Stomach (tissue), 8 donors: ENCODE measurements at regions not wholly inside any gene's neighbourhood (a gene's known extent, or its start where the extent isn't known, plus 50 kb on each side); places are given as distances from the start of the nearest gene placed in this dataset.

ENCODE experiments used
- DNase-seq, 2 donors: peaks; one replicate each; pipeline versions ENCODE4 v3.0.0 to v3.0.0-alpha.2; 2013 to 2019
- H3K27ac ChIP-seq, 5 donors: fragments of 200-600 bp in 4 of 5; sonication (generic) in 4 of 5; one replicate each; pipeline ENCODE4 v1.5.1; 2013 to 2019; ENCODE audit warnings: mild to moderate bottlenecking in 1 of 5, moderate library complexity in 1 of 5
- H3K27me3 ChIP-seq, 3 donors: fragments of 200-600 bp; sonication (generic); one replicate each; pipeline ENCODE4 v1.5.1; 2017 to 2019; ENCODE audit warnings: mixed run types in 1 of 3
- H3K36me3 ChIP-seq, 4 donors: fragments of 200-600 bp; sonication (generic); 1 replicate in 3 of 4; 2 replicates in 1 of 4; pipeline ENCODE4 v1.5.1; 2016 to 2019
- H3K4me1 ChIP-seq, 4 donors: fragments of 200-600 bp; sonication (generic); one replicate each; pipeline ENCODE4 v1.5.1; 2016 to 2019
- H3K4me3 ChIP-seq, 4 donors: fragments of 200-600 bp; sonication (generic) in 3 of 4; one replicate each; pipeline ENCODE4 v1.5.1; 2016 to 2019; ENCODE audit warnings: mild to moderate bottlenecking in 1 of 4
- H3K9me3 ChIP-seq, 4 donors: fragments of 200-600 bp; sonication (generic); one replicate each; pipeline ENCODE4 v1.5.1; 2016 to 2019
- EP300 ChIP-seq: sonication (generic); formaldehyde crosslinking; IDR thresholded peaks from one replicate; pipeline ENCODE4 v1.6.1; 2017; ENCODE audit warnings: antibody characterized with exemption
- POLR2A ChIP-seq, 4 donors: fragments of 450-650 bp; IDR thresholded peaks; one replicate each; pipeline ENCODE4 v1.6.1; 2016; ENCODE audit warnings: antibody characterized with exemption in 4 of 4, control low read depth in 2 of 4, mild to moderate bottlenecking in 1 of 4, moderate library complexity in 1 of 4
- POLR2AphosphoS5 ChIP-seq, 3 donors: sonication (generic); formaldehyde crosslinking; IDR thresholded peaks; one replicate each; pipeline ENCODE4 v1.6.1; 2016; ENCODE audit warnings: antibody characterized with exemption in 3 of 3
- WGBS, 5 donors: extraction: QIAGEN DNeasy Blood & Tissue Kit in 3 of 5; methylation state at CpG; one replicate each; pipeline versions ENCODE4 v1.1.5 to v1.1.7; 2013 to 2018; 5-methylcytosine and 5-hydroxymethylcytosine counted together
- intact Hi-C: fragments of 100-400 bp; cut with DNase I; formaldehyde crosslinking; loops from one replicate; pipeline ENCODE4 v1.15.1; 2023; ENCODE audit warnings: low total_unique reads
- TF ChIP-seq, protein P1 (sequence below), 7 experiments: fragments of 450-650 bp in 4 of 7; fragments of 200-600 bp in 3 of 7; sonication (generic) in 3 of 7; IDR thresholded peaks; one replicate each; pipeline ENCODE4 v1.5.1; 2016 to 2019; ENCODE audit warnings: antibody characterized with exemption in 7 of 7, control low read depth in 2 of 7, mild to moderate bottlenecking in 1 of 7
- donor health status: healthy with polysubstance abuse.
- donor health status: Bipolar disorder and iron deficiency.
- donor health status: healthy.

DNA sequence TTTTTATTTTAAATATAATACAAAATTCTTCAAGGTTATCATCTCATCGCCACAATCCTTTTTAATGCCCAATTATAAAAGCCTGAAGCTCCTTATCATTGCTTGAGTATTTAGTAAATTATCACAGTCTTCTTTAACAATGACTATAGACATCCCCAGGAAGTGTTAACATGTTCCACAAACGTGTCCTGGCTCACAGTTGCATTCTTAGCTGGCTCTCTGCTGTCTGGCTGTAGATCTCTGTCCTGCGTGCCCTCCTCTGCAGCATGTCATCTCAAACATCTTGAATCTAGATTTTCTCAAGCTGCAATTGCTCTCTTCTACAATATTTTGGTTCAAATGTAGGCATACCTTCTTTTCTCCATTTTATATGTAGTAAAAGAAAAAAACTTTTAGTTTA is 885.2 kb downstream of the EPHA7 start:
- no peak overlapping the region for H3K27ac ChIP-seq
- WGBS, 5 donors, result 47 to 58% (median 52%) methylated on average over 3 of the region's 3 CpGs
- intact Hi-C loops, result no loop called here
- H3K36me3 ChIP-seq, result no peaks in the 10 kb centered on the region
- H3K4me1 ChIP-seq, result no peaks in the 10 kb centered on the region
- no peak for DNase-seq
- H3K27me3 ChIP-seq, result no peaks in the 10 kb centered on the region
- H3K4me3 ChIP-seq, result no peak overlapping the region
- no peaks in the 10 kb centered on the region for H3K9me3 ChIP-seq
- TF ChIP-seq, protein P1, sequence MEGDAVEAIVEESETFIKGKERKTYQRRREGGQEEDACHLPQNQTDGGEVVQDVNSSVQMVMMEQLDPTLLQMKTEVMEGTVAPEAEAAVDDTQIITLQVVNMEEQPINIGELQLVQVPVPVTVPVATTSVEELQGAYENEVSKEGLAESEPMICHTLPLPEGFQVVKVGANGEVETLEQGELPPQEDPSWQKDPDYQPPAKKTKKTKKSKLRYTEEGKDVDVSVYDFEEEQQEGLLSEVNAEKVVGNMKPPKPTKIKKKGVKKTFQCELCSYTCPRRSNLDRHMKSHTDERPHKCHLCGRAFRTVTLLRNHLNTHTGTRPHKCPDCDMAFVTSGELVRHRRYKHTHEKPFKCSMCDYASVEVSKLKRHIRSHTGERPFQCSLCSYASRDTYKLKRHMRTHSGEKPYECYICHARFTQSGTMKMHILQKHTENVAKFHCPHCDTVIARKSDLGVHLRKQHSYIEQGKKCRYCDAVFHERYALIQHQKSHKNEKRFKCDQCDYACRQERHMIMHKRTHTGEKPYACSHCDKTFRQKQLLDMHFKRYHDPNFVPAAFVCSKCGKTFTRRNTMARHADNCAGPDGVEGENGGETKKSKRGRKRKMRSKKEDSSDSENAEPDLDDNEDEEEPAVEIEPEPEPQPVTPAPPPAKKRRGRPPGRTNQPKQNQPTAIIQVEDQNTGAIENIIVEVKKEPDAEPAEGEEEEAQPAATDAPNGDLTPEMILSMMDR (IDR thresholded peaks at IDR 0.05), result no peak
- TF ChIP-seq POLR2A (IDR thresholded peaks at IDR 0.05), result no peak
- TF ChIP-seq POLR2AphosphoS5 (IDR thresholded peaks at IDR 0.05), result no peak
- TF ChIP-seq EP300, result no peak

DNA sequence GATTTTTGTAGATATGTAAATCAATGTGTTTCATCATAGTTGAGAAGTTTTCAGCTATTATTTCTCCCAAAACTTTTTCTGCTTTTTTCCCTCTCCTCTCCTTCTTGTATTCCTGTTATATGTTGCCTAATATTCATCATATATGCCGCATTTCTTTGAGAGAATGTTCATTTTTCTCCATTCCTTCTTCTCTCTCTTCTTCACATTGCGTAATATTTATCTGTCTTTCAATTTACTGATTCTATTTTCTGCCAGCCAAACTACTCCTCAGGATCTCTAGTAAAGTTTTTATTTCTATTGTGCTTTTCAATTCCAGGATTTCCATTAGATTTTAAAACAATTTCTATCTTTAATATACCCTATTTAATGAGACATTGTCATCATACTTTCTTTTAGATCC is 896.8 kb downstream of the EPHA7 start:
- Histone ChIP-seq H3K27me3 (no peaks in the 10 kb centered on the region), H3K36me3 (no peaks in the 10 kb centered on the region), H3K4me1 (no peaks in the 10 kb centered on the region), H3K27ac (no peak overlapping the region), H3K9me3 (peaks cover 0 to 41% (median 7%) of the 10 kb centered on the region in 4 donors), H3K4me3 (no peak overlapping the region)
- WGBS, 5 donors, result 57 to 88% (median 79%) methylated on average over 2 of the region's 2 CpGs
- TF ChIP-seq EP300 (no peak), POLR2AphosphoS5 (IDR thresholded peaks at IDR 0.05) (no peak), POLR2A (IDR thresholded peaks at IDR 0.05) (no peak)
- TF ChIP-seq, protein P1 (IDR thresholded peaks at IDR 0.05), result no peak
- intact Hi-C loops, result no loop called here
- DNase-seq, result no peak

DNA sequence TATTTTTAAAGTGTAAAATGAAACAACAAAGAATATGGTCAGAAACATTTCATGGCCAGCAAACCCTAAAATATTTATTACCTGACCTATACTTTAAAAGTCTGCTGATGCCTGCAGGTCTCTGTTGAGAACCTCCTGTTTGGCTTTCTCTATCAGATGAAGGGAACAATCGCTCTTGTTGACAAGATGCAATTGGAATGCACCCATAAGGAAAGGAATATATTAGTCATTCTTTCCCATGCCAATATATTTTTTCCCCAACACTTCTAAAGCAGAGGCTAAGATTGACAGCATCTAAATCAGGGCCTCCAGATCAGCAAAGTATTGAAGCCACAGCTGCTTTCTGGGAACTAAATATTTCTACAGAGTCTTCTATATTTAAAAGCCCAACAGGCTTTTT is 897.8 kb downstream of the EPHA7 start:
- Histone ChIP-seq H3K36me3 (no peaks in the 10 kb centered on the region), H3K9me3 (peaks cover 0 to 37% (median 4%) of the 10 kb centered on the region in 4 donors), H3K4me3 (no peak overlapping the region), H3K4me1 (no peaks in the 10 kb centered on the region), H3K27me3 (no peaks in the 10 kb centered on the region), H3K27ac (no peak overlapping the region)
- no peak for DNase-seq
- TF ChIP-seq POLR2AphosphoS5 (IDR thresholded peaks at IDR 0.05) (no peak), POLR2A (IDR thresholded peaks at IDR 0.05) (no peak), EP300 (no peak)
- TF ChIP-seq, protein P1 (IDR thresholded peaks at IDR 0.05), result no peak
- intact Hi-C loops, result no loop called here
- 70 to 85% (median 78%) methylated on average over 1 of the region's 1 CpG for WGBS, 5 donors

DNA sequence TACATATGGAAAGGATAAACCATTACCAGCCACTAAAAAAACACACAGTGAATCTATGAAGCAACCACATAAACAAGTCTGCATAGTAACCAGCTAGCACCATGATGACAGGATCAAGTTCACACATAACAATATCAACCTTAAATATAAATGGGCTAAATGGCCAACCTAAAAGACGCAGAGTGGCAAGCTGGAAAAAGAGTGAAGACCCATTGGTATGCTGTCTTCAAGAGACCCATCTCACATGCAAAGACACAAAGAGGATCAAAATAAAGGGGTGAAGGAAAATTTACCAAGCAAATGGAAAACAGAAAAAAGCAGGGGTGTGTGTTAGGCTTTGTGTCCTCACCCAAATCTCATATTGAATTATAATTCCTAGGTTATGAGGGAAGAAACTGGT is 909.2 kb downstream of the EPHA7 start:
- Histone ChIP-seq H3K9me3 (peaks cover 0 to 39% (median 25%) of the 10 kb centered on the region in 4 donors), H3K27me3 (no peaks in the 10 kb centered on the region), H3K36me3 (no peaks in the 10 kb centered on the region), H3K27ac (no peak overlapping the region), H3K4me1 (no peaks in the 10 kb centered on the region), H3K4me3 (no peak overlapping the region)
- 88 to 95% (median 94%) methylated on average over 1 of the region's 1 CpG for WGBS, 5 donors
- TF ChIP-seq, protein P1 (IDR thresholded peaks at IDR 0.05), result no peak
- no peak for TF ChIP-seq POLR2AphosphoS5 (IDR thresholded peaks at IDR 0.05)
- no peak for TF ChIP-seq POLR2A (IDR thresholded peaks at IDR 0.05)
- no peak for TF ChIP-seq EP300
- DNase-seq, result no peak
- intact Hi-C loops, result no loop called here
